AG04450 (cell line): ENCODE measurements at regions not wholly inside any gene's neighbourhood (a gene's known extent, or its start where the extent isn't known, plus 50 kb on each side); places are given as distances from the start of the nearest gene placed in this dataset.

Experiments
- CTCF ChIA-PET: fragments of 300-600, 350-600 bp; formaldehyde crosslinking; extraction: SDS; loops from one replicate; lab custom pipeline; 2022; ENCODE audit warnings: antibody characterized with exemption, inconsistent platforms; lab: Charles Lee
- POLR2A ChIA-PET: fragments of 350-600 bp; formaldehyde crosslinking; extraction: SDS; loops from one replicate; lab custom pipeline; 2021; ENCODE audit warnings: antibody characterized with exemption, inconsistent platforms; lab: Yijun Ruan, JAX
- DNase-seq: peaks from one replicate; pipeline ENCODE4 v3.0.0-alpha.2; 2011; ENCODE audit warnings: low read depth, low spot score
- H3K27ac ChIP-seq: one replicate; pipeline ENCODE4 v1.5.1; 2012; ENCODE audit warnings: low read depth, low read length, control low read depth
- H3K27me3 ChIP-seq: one replicate; pipeline ENCODE4 v1.6.0; 2012; ENCODE audit warnings: low read length; ENCODE audit not compliant: control insufficient read depth, insufficient read depth
- H3K4me3 ChIP-seq: 2 replicates; pipeline ENCODE4 v1.5.1; 2011; ENCODE audit warnings: mild to moderate bottlenecking, low read depth, low read length, control low read depth
- H3K9me3 ChIP-seq: 2 replicates; pipeline ENCODE4 v1.5.1; 2012; ENCODE audit warnings: low read length; ENCODE audit not compliant: control insufficient read depth, insufficient read depth
- CTCF ChIP-seq: IDR thresholded peaks from 2 replicates; pipeline ENCODE4 v1.5.1; 2011; ENCODE audit warnings: low read depth, low read length, control low read depth, inconsistent platforms

GRCh38 chr2:58926112-58926511 lies 685.0 kb upstream of the FANCL start:
- CTCF ChIA-PET = no interaction called here

GRCh38 chr2:58925676-58926081 lies 684.6 kb upstream of the FANCL start:
- ChIA-PET CTCF (no interaction called here), POLR2A (interaction anchor here (1.5 kb wide), 1 partner anchor 13 kb away, joined by 4 read pairs; no protein-coding TSS in a partner anchor)
- TF ChIP-seq CTCF = no peak
- no peaks in the 10 kb centered on the region for H3K9me3 ChIP-seq
- H3K27ac ChIP-seq = no peak overlapping the region
- no peak for DNase-seq
- no peaks in the 10 kb centered on the region for H3K27me3 ChIP-seq
- H3K4me3 ChIP-seq = no peak overlapping the region

More at GRCh38 chr2:58926112-58926511, 685.0 kb upstream of the FANCL start:
- H3K9me3 ChIP-seq = no peaks in the 10 kb centered on the region
- POLR2A ChIA-PET = interaction anchor here (1.5 kb wide), 1 partner anchor 13 kb away, joined by 4 read pairs; no protein-coding TSS in a partner anchor
- no peak overlapping the region for H3K27ac ChIP-seq
- H3K27me3 ChIP-seq = no peaks in the 10 kb centered on the region
- no peak overlapping the region for H3K4me3 ChIP-seq
- no peak for TF ChIP-seq CTCF
- no peak for DNase-seq

- ChIA-PET POLR2A (interaction anchor here (1.5 kb wide), 1 partner anchor 15 kb away, joined by 5 read pairs; no protein-coding TSS in a partner anchor), CTCF (no interaction called here)
- H3K4me3 ChIP-seq = no peak overlapping the region
- DNase-seq = peak; percentile 61
- no peaks in the 10 kb centered on the region for H3K27me3 ChIP-seq
- no peaks in the 10 kb centered on the region for H3K9me3 ChIP-seq
- H3K27ac ChIP-seq = no peak overlapping the region
- TF ChIP-seq CTCF = no peak
Observed at GRCh38 chr2:58923869-58924268, 682.7 kb upstream of the FANCL start.

GRCh38 chr2:58922245-58922644 lies 681.1 kb upstream of the FANCL start:
- DNase-seq = no peak
- POLR2A ChIA-PET = no interaction called here
- TF ChIP-seq CTCF = no peak
- Histone ChIP-seq H3K9me3 (no peaks in the 10 kb centered on the region), H3K27ac (no peak overlapping the region), H3K4me3 (no peak overlapping the region), H3K27me3 (no peaks in the 10 kb centered on the region)
- CTCF ChIA-PET = no interaction called here

GRCh38 chr2:58921676-58922075 lies 680.6 kb upstream of the FANCL start:
- TF ChIP-seq CTCF = no peak
- no peak overlapping the region for H3K27ac ChIP-seq
- no peak for DNase-seq
- ChIA-PET CTCF (no interaction called here), POLR2A (no interaction called here)
- H3K27me3 ChIP-seq = no peaks in the 10 kb centered on the region
- H3K4me3 ChIP-seq = no peak overlapping the region
- no peaks in the 10 kb centered on the region for H3K9me3 ChIP-seq
